Tibial nerve (tissue), 4 donors: ENCODE measurements at regions not wholly inside any gene's neighbourhood (a gene's known extent, or its start where the extent isn't known, plus 50 kb on each side); places are given as distances from the start of the nearest gene placed in this dataset.

Experiments
- EP300 ChIP-seq, 2 donors: sonication (generic); formaldehyde crosslinking; IDR thresholded peaks; one replicate each; pipeline ENCODE4 v1.6.1; 2017; ENCODE audit warnings: antibody characterized with exemption in 2 of 2, mild to moderate bottlenecking in 1 of 2
- POLR2A ChIP-seq, 2 donors: fragments of 450-650 bp; IDR thresholded peaks; one replicate each; pipeline ENCODE4 v1.6.1; 2017; ENCODE audit warnings: antibody characterized with exemption in 2 of 2, mild to moderate bottlenecking in 2 of 2, moderate library complexity in 2 of 2
- TF ChIP-seq, protein P1 (sequence below), 5 experiments: fragments of 200-600 bp in 3 of 5; fragments of 450-650 bp in 2 of 5; sonication (generic) in 3 of 5; IDR thresholded peaks; one replicate each; pipeline ENCODE4 v1.5.1; 2016 to 2019; ENCODE audit warnings: antibody characterized with exemption in 5 of 5, mild to moderate bottlenecking in 3 of 5, moderate library complexity in 2 of 5

DNA sequence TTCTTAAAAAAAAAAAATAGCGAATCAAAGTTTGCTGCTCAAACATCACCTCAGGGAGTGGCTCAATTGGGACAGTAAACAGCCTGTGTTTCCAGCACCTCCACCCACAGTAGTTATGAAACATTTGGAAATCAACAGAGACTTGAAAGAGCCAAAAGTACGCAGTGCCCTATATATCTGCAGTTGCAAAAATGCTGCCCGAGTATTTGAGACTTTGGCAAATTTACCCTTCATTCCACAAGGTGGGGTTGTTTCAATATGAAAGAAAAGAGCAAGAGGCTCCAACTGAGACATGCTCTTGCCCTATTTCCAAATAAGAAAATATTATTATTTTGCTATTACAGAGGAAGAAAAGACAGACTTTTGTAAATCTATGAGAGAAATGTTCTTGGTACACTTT lies 851.1 kb upstream of the RAG2 start:
- TF ChIP-seq, protein P1, sequence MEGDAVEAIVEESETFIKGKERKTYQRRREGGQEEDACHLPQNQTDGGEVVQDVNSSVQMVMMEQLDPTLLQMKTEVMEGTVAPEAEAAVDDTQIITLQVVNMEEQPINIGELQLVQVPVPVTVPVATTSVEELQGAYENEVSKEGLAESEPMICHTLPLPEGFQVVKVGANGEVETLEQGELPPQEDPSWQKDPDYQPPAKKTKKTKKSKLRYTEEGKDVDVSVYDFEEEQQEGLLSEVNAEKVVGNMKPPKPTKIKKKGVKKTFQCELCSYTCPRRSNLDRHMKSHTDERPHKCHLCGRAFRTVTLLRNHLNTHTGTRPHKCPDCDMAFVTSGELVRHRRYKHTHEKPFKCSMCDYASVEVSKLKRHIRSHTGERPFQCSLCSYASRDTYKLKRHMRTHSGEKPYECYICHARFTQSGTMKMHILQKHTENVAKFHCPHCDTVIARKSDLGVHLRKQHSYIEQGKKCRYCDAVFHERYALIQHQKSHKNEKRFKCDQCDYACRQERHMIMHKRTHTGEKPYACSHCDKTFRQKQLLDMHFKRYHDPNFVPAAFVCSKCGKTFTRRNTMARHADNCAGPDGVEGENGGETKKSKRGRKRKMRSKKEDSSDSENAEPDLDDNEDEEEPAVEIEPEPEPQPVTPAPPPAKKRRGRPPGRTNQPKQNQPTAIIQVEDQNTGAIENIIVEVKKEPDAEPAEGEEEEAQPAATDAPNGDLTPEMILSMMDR (IDR thresholded peaks at IDR 0.05), result peak; percentile 15 to 23 (median 17)
- TF ChIP-seq POLR2A (IDR thresholded peaks at IDR 0.05) (no peak), EP300 (IDR thresholded peaks at IDR 0.05) (peak in 1 of 2 donors; percentile 32)
